DND-41 (cell line): ENCODE measurements at regions not wholly inside any gene's neighbourhood (a gene's known extent, or its start where the extent isn't known, plus 50 kb on each side); places are given as distances from the start of the nearest gene placed in this dataset.
"Not testable (repeated sequence)": the region's sequence is repeated elsewhere in the genome, so short reads cannot be mapped to it uniquely, and the experiment has no call there.

Source experiments
- ATAC-seq: fragments of 200-7000 bp; cut with Tn5 transposase; 3 replicates; pipeline ENCODE4 v1.9.1; 2021; ENCODE audit warnings: low read depth; ENCODE audit not compliant: insufficient read depth
- DNase-seq: peaks from one replicate; pipeline ENCODE4 v3.0.0-alpha.2; 2020
- H2AFZ ChIP-seq: 2 replicates; pipeline ENCODE4 v1.6.0; 2012; ENCODE audit warnings: low read depth, low read length
- H3K27ac ChIP-seq: 2 replicates; pipeline ENCODE4 v1.5.1; 2012; ENCODE audit warnings: low read length, inconsistent platforms
- H3K27me3 ChIP-seq: fragments of 200-600 bp; sonication (generic); 2 replicates; pipeline ENCODE4 v1.6.0; 2012; ENCODE audit warnings: low read length, mild to moderate bottlenecking, inconsistent platforms; ENCODE audit not compliant: insufficient read depth, poor library complexity
- H3K36me3 ChIP-seq: 2 replicates; pipeline ENCODE4 v1.5.1; 2012; ENCODE audit warnings: low read length, inconsistent platforms; ENCODE audit not compliant: insufficient read depth
- H3K4me1 ChIP-seq: 2 replicates; pipeline ENCODE4 v1.5.1; 2012; ENCODE audit warnings: mild to moderate bottlenecking, low read length; ENCODE audit not compliant: insufficient read depth
- H3K4me2 ChIP-seq: 2 replicates; pipeline ENCODE4 v1.6.0; 2012; ENCODE audit warnings: mild to moderate bottlenecking, moderate library complexity, low read length, inconsistent platforms; ENCODE audit not compliant: insufficient read depth
- H3K4me3 ChIP-seq, 2 experiments: fragments of 200-600 bp in 1 of 2; shearing (Covaris generic) in 1 of 2; 2 replicates each; pipeline ENCODE4 v1.5.1; 2012 to 2016; ENCODE audit warnings: inconsistent platforms in 2 of 2, low read length in 2 of 2, mild to moderate bottlenecking in 2 of 2, low read depth in 1 of 2, moderate library complexity in 1 of 2
- H3K79me2 ChIP-seq: 2 replicates; pipeline ENCODE4 v1.6.0; 2012; ENCODE audit warnings: low read length, inconsistent platforms; ENCODE audit not compliant: insufficient read depth
- H3K9ac ChIP-seq: 2 replicates; pipeline ENCODE4 v1.6.0; 2012; ENCODE audit warnings: low read depth, mild to moderate bottlenecking, inconsistent platforms, low read length, moderate library complexity
- H3K9me3 ChIP-seq: 2 replicates; pipeline ENCODE4 v1.5.1; 2012; ENCODE audit warnings: low read length, moderate library complexity, mild to moderate bottlenecking, inconsistent platforms; ENCODE audit not compliant: insufficient read depth, severe bottlenecking
- H4K20me1 ChIP-seq: 2 replicates; pipeline ENCODE4 v1.6.0; 2012; ENCODE audit warnings: low read length; ENCODE audit not compliant: insufficient read depth

- not testable (repeated sequence) for H3K9me3 ChIP-seq, H3K79me2 ChIP-seq, H4K20me1 ChIP-seq, H3K4me2 ChIP-seq, DNase-seq, H2AFZ ChIP-seq, H3K4me1 ChIP-seq, H3K27ac ChIP-seq, ATAC-seq, H3K36me3 ChIP-seq, H3K27me3 ChIP-seq, H3K4me3 ChIP-seq, H3K9ac ChIP-seq
These were observed 2868.6 kb downstream of the RPIA start for GRCh38 chr2:91559886-91560614.

GRCh38 chr2:91562184-91562583 is 2870.7 kb downstream of the RPIA start:
- H3K9ac ChIP-seq, H3K4me2 ChIP-seq, H3K27ac ChIP-seq, H4K20me1 ChIP-seq, H3K27me3 ChIP-seq, H2AFZ ChIP-seq, ATAC-seq, H3K9me3 ChIP-seq, H3K79me2 ChIP-seq, DNase-seq, H3K4me1 ChIP-seq, H3K36me3 ChIP-seq, H3K4me3 ChIP-seq: not testable (repeated sequence)

GRCh38 chr2:91564700-91565099 is 2873.2 kb downstream of the RPIA start:
- ATAC-seq, H3K36me3 ChIP-seq, H3K27me3 ChIP-seq, H3K9me3 ChIP-seq, H2AFZ ChIP-seq, H3K79me2 ChIP-seq, H3K4me1 ChIP-seq, H3K9ac ChIP-seq, DNase-seq, H4K20me1 ChIP-seq, H3K27ac ChIP-seq, H3K4me3 ChIP-seq, H3K4me2 ChIP-seq: not testable (repeated sequence)

- H3K4me3 ChIP-seq, DNase-seq, H3K4me2 ChIP-seq, H3K9ac ChIP-seq, H3K27me3 ChIP-seq, H3K36me3 ChIP-seq, H3K27ac ChIP-seq, ATAC-seq, H2AFZ ChIP-seq, H3K79me2 ChIP-seq, H4K20me1 ChIP-seq, H3K9me3 ChIP-seq, H3K4me1 ChIP-seq: not testable (repeated sequence)
These were observed 2874.4 kb downstream of the RPIA start for GRCh38 chr2:91565689-91566430.

- not testable (repeated sequence) for DNase-seq, H3K9me3 ChIP-seq, H3K4me3 ChIP-seq, H3K36me3 ChIP-seq, H3K4me2 ChIP-seq, ATAC-seq, H3K4me1 ChIP-seq, H3K79me2 ChIP-seq, H3K27ac ChIP-seq, H3K27me3 ChIP-seq, H2AFZ ChIP-seq, H4K20me1 ChIP-seq, H3K9ac ChIP-seq
These were observed 2875.1 kb downstream of the RPIA start for GRCh38 chr2:91566611-91567010.

- DNase-seq, H3K36me3 ChIP-seq, H2AFZ ChIP-seq, H3K27me3 ChIP-seq, H3K27ac ChIP-seq, H3K79me2 ChIP-seq, H3K4me1 ChIP-seq, H3K4me2 ChIP-seq, H3K9ac ChIP-seq, H3K9me3 ChIP-seq, H3K4me3 ChIP-seq, ATAC-seq, H4K20me1 ChIP-seq: not testable (repeated sequence)
These were observed 2876.3 kb downstream of the RPIA start for GRCh38 chr2:91567546-91568335.

GRCh38 chr2:91568391-91569338 is 2877.2 kb downstream of the RPIA start:
- DNase-seq, H3K27ac ChIP-seq, H3K27me3 ChIP-seq, H2AFZ ChIP-seq, H3K4me3 ChIP-seq, H3K36me3 ChIP-seq, H4K20me1 ChIP-seq, ATAC-seq, H3K9me3 ChIP-seq, H3K79me2 ChIP-seq, H3K9ac ChIP-seq, H3K4me1 ChIP-seq, H3K4me2 ChIP-seq: not testable (repeated sequence)
